ENCODE measurements at regions not wholly inside any gene's neighbourhood (a gene's known extent, or its start where the extent isn't known, plus 50 kb on each side); places are given as distances from the start of the nearest gene placed in this dataset.

GRCh38 chr1:199204231-199204630 lies 565.4 kb downstream of the PTPRC start:
- H3K27ac ChIP-seq: no peak overlapping the region
- TF ChIP-seq CTCF (conservative IDR thresholded peaks at IDR 0.05): no peak

GRCh38 chr1:199205740-199206441 lies 567.1 kb downstream of the PTPRC start:
- H3K27ac ChIP-seq: no peak overlapping the region
- TF ChIP-seq CTCF (conservative IDR thresholded peaks at IDR 0.05): no peak

GRCh38 chr1:199208847-199209246 lies 570.0 kb downstream of the PTPRC start:
- no peak overlapping the region for H3K27ac ChIP-seq
- no peak for TF ChIP-seq CTCF (conservative IDR thresholded peaks at IDR 0.05)

- TF ChIP-seq CTCF (conservative IDR thresholded peaks at IDR 0.05): no peak
- H3K27ac ChIP-seq: no peak overlapping the region
Observed at GRCh38 chr1:199218065-199218464, 579.2 kb downstream of the PTPRC start.

GRCh38 chr1:199218533-199218932 lies 579.7 kb downstream of the PTPRC start:
- H3K27ac ChIP-seq: no peak overlapping the region
- TF ChIP-seq CTCF (conservative IDR thresholded peaks at IDR 0.05): no peak

GRCh38 chr1:199220031-199220430 lies 581.2 kb downstream of the PTPRC start:
- TF ChIP-seq CTCF (conservative IDR thresholded peaks at IDR 0.05): no peak
- no peak overlapping the region for H3K27ac ChIP-seq

GRCh38 chr1:199221371-199222150 lies 582.7 kb downstream of the PTPRC start:
- no peak overlapping the region for H3K27ac ChIP-seq
- no peak for TF ChIP-seq CTCF (conservative IDR thresholded peaks at IDR 0.05)

All from VCaP (cell line).